Tibial nerve (tissue), 4 donors: ENCODE measurements at regions not wholly inside any gene's neighbourhood (a gene's known extent, or its start where the extent isn't known, plus 50 kb on each side); places are given as distances from the start of the nearest gene placed in this dataset.
A peak's percentile ranks its signal among the peaks of the same experiment; 100 is the strongest.

Experiments used
- DNase-seq, 2 donors: peaks; one replicate each; pipeline ENCODE4 v3.0.0-alpha.2; 2019; ENCODE audit warnings: low spot score in 2 of 2
- H3K27ac ChIP-seq, 4 donors: fragments of 200-600 bp; sonication (generic) in 3 of 4; one replicate each; pipeline ENCODE4 v1.5.1; 2017 to 2019; ENCODE audit warnings: mild to moderate bottlenecking in 1 of 4
- H3K27me3 ChIP-seq, 2 donors: fragments of 200-600 bp; sonication (generic) in 1 of 2; one replicate each; pipeline versions ENCODE4 v1.5.1 to v1.6.0; 2017 to 2019
- H3K36me3 ChIP-seq, 3 donors: fragments of 200-600 bp; sonication (generic); one replicate each; pipeline ENCODE4 v1.5.1; 2018 to 2019
- H3K4me1 ChIP-seq, 4 donors: fragments of 200-600 bp; sonication (generic) in 3 of 4; one replicate each; pipeline ENCODE4 v1.5.1; 2017 to 2019
- H3K4me3 ChIP-seq, 4 donors: fragments of 200-600 bp; sonication (generic) in 3 of 4; one replicate each; pipeline ENCODE4 v1.5.1; 2017 to 2019; ENCODE audit warnings: mild to moderate bottlenecking in 1 of 4, moderate library complexity in 1 of 4
- H3K9me3 ChIP-seq, 4 donors: fragments of 200-600 bp; sonication (generic) in 3 of 4; one replicate each; pipeline ENCODE4 v1.5.1; 2017 to 2019
- EP300 ChIP-seq, 2 donors: sonication (generic); formaldehyde crosslinking; IDR thresholded peaks; one replicate each; pipeline ENCODE4 v1.6.1; 2017; ENCODE audit warnings: antibody characterized with exemption in 2 of 2, mild to moderate bottlenecking in 1 of 2
- POLR2A ChIP-seq, 2 donors: fragments of 450-650 bp; IDR thresholded peaks; one replicate each; pipeline ENCODE4 v1.6.1; 2017; ENCODE audit warnings: antibody characterized with exemption in 2 of 2, mild to moderate bottlenecking in 2 of 2, moderate library complexity in 2 of 2
- whole genome bisulfite sequencing, 2 donors: methylation state at CpG; one replicate each; pipeline ENCODE4 v1.1.5; 2018; 5-methylcytosine and 5-hydroxymethylcytosine counted together
- TF ChIP-seq, protein P1 (sequence below), 5 experiments: fragments of 200-600 bp in 3 of 5; fragments of 450-650 bp in 2 of 5; sonication (generic) in 3 of 5; IDR thresholded peaks; one replicate each; pipeline ENCODE4 v1.5.1; 2016 to 2019; ENCODE audit warnings: antibody characterized with exemption in 5 of 5, mild to moderate bottlenecking in 3 of 5, moderate library complexity in 2 of 5

DNA sequence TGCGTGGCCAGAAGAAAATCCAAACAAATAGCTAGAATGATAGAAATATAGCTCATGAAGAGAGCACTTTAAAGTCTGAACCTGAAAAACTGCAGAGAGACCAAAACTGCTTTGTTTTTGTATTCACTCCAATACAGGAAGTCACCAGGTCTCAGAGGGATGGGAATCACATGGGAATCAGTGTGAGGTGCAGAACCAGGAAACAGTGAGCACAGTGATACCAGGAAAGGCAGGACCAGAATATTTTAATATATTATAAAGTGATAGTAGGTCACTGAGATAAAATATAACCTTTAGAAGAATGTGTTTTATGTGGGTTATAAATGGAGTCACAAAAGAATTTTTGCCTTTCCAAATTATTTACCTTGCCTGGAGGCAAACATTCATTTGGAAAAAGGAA, 277.3 kb downstream of the CASP12 start:
- Histone ChIP-seq H3K27ac (no peak overlapping the region), H3K36me3 (no peaks in the 10 kb centered on the region), H3K4me3 (no peak overlapping the region), H3K4me1 (peaks cover 0 to 11% (median 4%) of the 10 kb centered on the region in 4 donors), H3K27me3 (no peaks in the 10 kb centered on the region), H3K9me3 (no peaks in the 10 kb centered on the region)
- no peak for DNase-seq
- WGBS, 2 donors = 83 to 85% methylated on average over 1 of the region's 1 CpG
- TF ChIP-seq, protein P1, sequence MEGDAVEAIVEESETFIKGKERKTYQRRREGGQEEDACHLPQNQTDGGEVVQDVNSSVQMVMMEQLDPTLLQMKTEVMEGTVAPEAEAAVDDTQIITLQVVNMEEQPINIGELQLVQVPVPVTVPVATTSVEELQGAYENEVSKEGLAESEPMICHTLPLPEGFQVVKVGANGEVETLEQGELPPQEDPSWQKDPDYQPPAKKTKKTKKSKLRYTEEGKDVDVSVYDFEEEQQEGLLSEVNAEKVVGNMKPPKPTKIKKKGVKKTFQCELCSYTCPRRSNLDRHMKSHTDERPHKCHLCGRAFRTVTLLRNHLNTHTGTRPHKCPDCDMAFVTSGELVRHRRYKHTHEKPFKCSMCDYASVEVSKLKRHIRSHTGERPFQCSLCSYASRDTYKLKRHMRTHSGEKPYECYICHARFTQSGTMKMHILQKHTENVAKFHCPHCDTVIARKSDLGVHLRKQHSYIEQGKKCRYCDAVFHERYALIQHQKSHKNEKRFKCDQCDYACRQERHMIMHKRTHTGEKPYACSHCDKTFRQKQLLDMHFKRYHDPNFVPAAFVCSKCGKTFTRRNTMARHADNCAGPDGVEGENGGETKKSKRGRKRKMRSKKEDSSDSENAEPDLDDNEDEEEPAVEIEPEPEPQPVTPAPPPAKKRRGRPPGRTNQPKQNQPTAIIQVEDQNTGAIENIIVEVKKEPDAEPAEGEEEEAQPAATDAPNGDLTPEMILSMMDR (IDR thresholded peaks at IDR 0.05) = no peak
- no peak for TF ChIP-seq POLR2A (IDR thresholded peaks at IDR 0.05)
- TF ChIP-seq EP300 (IDR thresholded peaks at IDR 0.05) = no peak

DNA sequence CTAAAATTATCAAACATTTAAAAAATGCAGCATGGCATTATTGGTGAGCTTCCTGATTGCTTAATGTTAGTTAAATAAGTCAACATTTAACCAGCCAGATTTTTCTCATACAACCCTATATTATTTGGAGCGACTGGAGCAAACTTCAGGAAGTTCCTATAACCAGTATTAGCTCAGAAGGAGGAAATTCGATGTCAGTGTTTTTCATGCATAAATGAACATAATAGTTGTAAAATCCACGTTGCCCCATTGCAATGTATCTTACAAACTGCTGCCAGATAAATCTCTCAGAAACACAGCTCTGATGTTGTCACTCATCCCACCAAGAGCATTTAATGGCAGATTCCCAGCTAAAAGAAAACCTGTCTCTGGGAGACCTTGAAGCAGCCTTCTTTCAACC, 278.5 kb downstream of the CASP12 start:
- Histone ChIP-seq H3K4me1 (peaks cover 0 to 11% (median 4%) of the 10 kb centered on the region in 4 donors), H3K27me3 (no peaks in the 10 kb centered on the region), H3K4me3 (no peak overlapping the region), H3K36me3 (no peaks in the 10 kb centered on the region), H3K27ac (no peak overlapping the region), H3K9me3 (no peaks in the 10 kb centered on the region)
- 59 to 60% methylated on average over 3 of the region's 3 CpGs for WGBS, 2 donors
- TF ChIP-seq, protein P1 (IDR thresholded peaks at IDR 0.05) = no peak
- TF ChIP-seq POLR2A (IDR thresholded peaks at IDR 0.05) (no peak), EP300 (IDR thresholded peaks at IDR 0.05) (no peak)
- DNase-seq = no peak

DNA sequence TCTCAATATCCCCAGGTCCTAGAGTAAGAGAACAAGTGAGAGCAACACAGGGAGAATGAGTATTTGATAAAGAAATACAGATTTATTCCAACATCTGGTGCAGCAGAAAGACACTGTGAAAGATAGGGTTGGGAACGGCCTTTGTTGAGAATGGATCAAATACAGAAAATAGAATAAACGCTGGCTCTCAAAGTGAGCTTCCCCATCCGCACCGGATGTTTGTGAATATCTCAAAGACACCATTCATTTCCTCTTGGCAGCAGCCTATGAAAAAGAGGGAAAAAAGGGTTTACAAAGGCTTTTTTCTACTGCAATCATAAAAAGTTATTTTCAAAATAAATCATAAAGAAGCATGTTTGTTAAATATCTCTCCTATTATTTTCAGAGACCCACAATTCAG, 279.3 kb downstream of the CASP12 start:
- Histone ChIP-seq H3K27ac (peak overlapping the region in 1 of 4 donors; percentile 42), H3K36me3 (no peaks in the 10 kb centered on the region), H3K27me3 (no peaks in the 10 kb centered on the region), H3K9me3 (no peaks in the 10 kb centered on the region), H3K4me3 (no peak overlapping the region), H3K4me1 (peaks cover 0 to 11% (median 4%) of the 10 kb centered on the region in 4 donors)
- no peak for DNase-seq
- WGBS, 2 donors = 26 to 33% methylated on average over 4 of the region's 4 CpGs
- TF ChIP-seq POLR2A (IDR thresholded peaks at IDR 0.05) = no peak
- TF ChIP-seq, protein P1 (IDR thresholded peaks at IDR 0.05) = no peak

DNA sequence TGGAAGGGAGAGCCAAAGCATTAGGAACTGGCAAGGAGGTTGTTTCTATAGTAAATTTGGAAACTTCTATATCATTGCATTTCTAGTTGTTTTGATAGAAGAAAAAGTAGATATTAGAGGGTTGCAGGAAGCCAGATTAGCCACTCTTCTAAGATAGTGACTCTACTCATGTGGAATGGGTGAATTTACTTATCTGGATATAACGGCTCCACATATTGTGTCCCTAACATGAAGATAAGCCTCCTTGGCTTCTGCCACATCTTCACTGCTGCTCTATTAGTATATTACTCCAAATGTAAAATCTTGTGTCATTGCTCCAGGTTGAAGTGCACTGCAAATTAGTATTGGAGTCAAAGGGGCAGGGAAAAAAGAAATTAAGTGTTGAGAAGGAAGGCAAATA, 283.3 kb downstream of the CASP12 start:
- WGBS, 2 donors = 97 to 100% methylated on average over 1 of the region's 1 CpG

DNA sequence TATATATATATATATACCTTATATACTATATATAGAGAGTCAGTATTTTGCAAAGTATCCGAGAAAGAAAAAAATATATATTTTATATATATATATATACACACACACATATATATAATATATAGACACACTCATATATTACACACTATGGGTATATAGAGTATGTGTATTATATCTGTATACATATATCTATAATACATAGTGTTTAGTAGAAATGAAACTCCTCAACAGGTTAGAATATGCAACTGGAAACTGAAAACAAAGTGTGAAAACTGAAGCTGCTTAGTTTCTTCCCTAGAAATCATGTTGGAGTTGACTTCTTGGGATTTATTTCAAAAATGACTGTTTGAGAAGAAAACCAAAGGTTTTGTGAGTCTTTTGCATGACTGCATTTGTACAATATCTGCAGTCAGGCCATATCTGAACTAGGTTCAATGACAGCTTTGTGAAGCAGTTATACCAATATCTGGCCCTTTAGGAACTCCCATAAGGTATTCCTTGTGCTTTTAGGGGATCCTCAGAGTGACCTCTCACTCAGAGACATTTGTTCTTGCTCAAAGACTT, 284.1 kb downstream of the CASP12 start:
- 94 to 95% methylated on average over 1 of the region's 1 CpG for WGBS, 2 donors
- Histone ChIP-seq H3K4me1 (peaks cover 0 to 19% (median 0%) of the 10 kb centered on the region in 4 donors), H3K9me3 (no peaks in the 10 kb centered on the region), H3K36me3 (no peaks in the 10 kb centered on the region), H3K27me3 (no peaks in the 10 kb centered on the region), H3K27ac (no peak overlapping the region), H3K4me3 (no peak overlapping the region)
- TF ChIP-seq POLR2A (IDR thresholded peaks at IDR 0.05) (no peak), EP300 (IDR thresholded peaks at IDR 0.05) (no peak)
- TF ChIP-seq, protein P1 (IDR thresholded peaks at IDR 0.05) = no peak
- no peak for DNase-seq

More for the DNA sequence above, 283.3 kb downstream of the CASP12 start:
- TF ChIP-seq EP300 (IDR thresholded peaks at IDR 0.05) = no peak
- TF ChIP-seq POLR2A (IDR thresholded peaks at IDR 0.05) = no peak
- TF ChIP-seq, protein P1 (IDR thresholded peaks at IDR 0.05) = no peak
- DNase-seq = no peak
- Histone ChIP-seq H3K4me3 (no peak overlapping the region), H3K36me3 (no peaks in the 10 kb centered on the region), H3K27ac (no peak overlapping the region), H3K9me3 (no peaks in the 10 kb centered on the region), H3K4me1 (peaks cover 0 to 15% (median 4%) of the 10 kb centered on the region in 4 donors), H3K27me3 (no peaks in the 10 kb centered on the region)
